Neural cell (in vitro differentiated cells): ENCODE measurements at regions not wholly inside any gene's neighbourhood (a gene's known extent, or its start where the extent isn't known, plus 50 kb on each side); places are given as distances from the start of the nearest gene placed in this dataset.

ENCODE experiments used
- H2AFZ ChIP-seq: fragments of 200-600, 300-800 bp; sonication (generic), shearing (Covaris generic); 2 replicates; pipeline ENCODE4 v1.6.0; 2014; ENCODE audit warnings: low read depth, mild to moderate bottlenecking, antibody characterized with exemption, low read length, moderate library complexity
- H3F3A ChIP-seq: fragments of 200-600 bp; shearing (Covaris generic); 2 replicates; pipeline ENCODE4 v1.6.1; 2016; ENCODE audit warnings: mild to moderate bottlenecking, moderate library complexity, mixed read lengths, antibody characterized with exemption, low read length; ENCODE audit not compliant: insufficient read depth, poor library complexity, severe bottlenecking
- H3K27ac ChIP-seq: fragments of 200-600, 300-800 bp; sonication (generic), shearing (Covaris generic); 2 replicates; pipeline ENCODE4 v1.5.1; 2014; ENCODE audit warnings: mild to moderate bottlenecking, low read length, moderate library complexity
- H3K27me3 ChIP-seq: fragments of 300-800, 200-600 bp; sonication (generic), shearing (Covaris generic); 2 replicates; pipeline ENCODE4 v1.6.0; 2014; ENCODE audit warnings: mild to moderate bottlenecking, low read depth, low read length, moderate library complexity; ENCODE audit not compliant: insufficient read depth
- H3K36me3 ChIP-seq: fragments of 300-800, 200-600 bp; sonication (generic), shearing (Covaris generic); 2 replicates; pipeline ENCODE4 v1.5.1; 2014; ENCODE audit warnings: mild to moderate bottlenecking, antibody characterized with exemption, low read length, moderate library complexity; ENCODE audit not compliant: insufficient read depth
- H3K4me2 ChIP-seq: fragments of 300-800, 200-600 bp; sonication (generic), shearing (Covaris generic); 2 replicates; pipeline ENCODE4 v1.6.0; 2014; ENCODE audit warnings: mild to moderate bottlenecking, low read length
- H3K4me3 ChIP-seq: fragments of 300-800, 200-600 bp; sonication (generic), shearing (Covaris generic); 2 replicates; pipeline ENCODE4 v1.5.1; 2014; ENCODE audit warnings: mild to moderate bottlenecking, low read length, moderate library complexity
- H3K79me2 ChIP-seq: fragments of 200-600 bp; shearing (Covaris generic); replicated peaks from 2 replicates; pipeline ENCODE4 v1.6.0; 2014; ENCODE audit warnings: mild to moderate bottlenecking, low read length, moderate library complexity; ENCODE audit not compliant: insufficient read depth
- H3K9ac ChIP-seq: fragments of 300-800, 200-600 bp; sonication (generic), shearing (Covaris generic); 2 replicates; pipeline ENCODE4 v1.6.1; 2016; ENCODE audit warnings: mild to moderate bottlenecking, low read length, mixed read lengths
- H3K9me2 ChIP-seq: fragments of 200-600 bp; shearing (Covaris generic); 2 replicates; pipeline ENCODE4 v1.6.1; 2016; ENCODE audit warnings: mild to moderate bottlenecking, low read length, mixed read lengths; ENCODE audit not compliant: insufficient read depth
- H3K9me3 ChIP-seq: fragments of 200-600, 300-800 bp; sonication (generic), shearing (Covaris generic); 2 replicates; pipeline ENCODE4 v1.6.1; 2016; ENCODE audit warnings: mild to moderate bottlenecking, mixed run types, low read length, moderate library complexity, mixed read lengths
- H4K20me1 ChIP-seq: fragments of 200-600 bp; shearing (Covaris generic); 2 replicates; pipeline ENCODE4 v1.6.1; 2016; ENCODE audit warnings: mild to moderate bottlenecking, mixed run types; ENCODE audit not compliant: insufficient read depth
- CTCF ChIP-seq: fragments of 450-650 bp; IDR thresholded peaks from 2 replicates; pipeline ENCODE4 v1.5.1; 2014; ENCODE audit warnings: antibody characterized with exemption, mild to moderate bottlenecking, moderate library complexity; ENCODE audit not compliant: poor library complexity, severe bottlenecking
- EP300 ChIP-seq: fragments of 450-650 bp; conservative IDR thresholded peaks from 2 replicates; pipeline ENCODE4 v1.6.1; 2014; ENCODE audit warnings: antibody characterized with exemption, mild to moderate bottlenecking, moderate library complexity; ENCODE audit not compliant: poor library complexity, severe bottlenecking
- RAD21 ChIP-seq: fragments of 450-650 bp; conservative IDR thresholded peaks from 2 replicates; pipeline ENCODE4 v1.6.1; 2014; ENCODE audit warnings: antibody characterized with exemption, mild to moderate bottlenecking, moderate library complexity
- REST ChIP-seq: IDR thresholded peaks from 2 replicates; pipeline ENCODE4 v1.6.1; 2012; ENCODE audit warnings: borderline replicate concordance
- TAF1 ChIP-seq: IDR thresholded peaks from 2 replicates; pipeline ENCODE4 v1.6.1; 2012; ENCODE audit warnings: low read depth

GRCh38 chr12:113582521-113583218, 111.0 kb upstream of the LHX5 start:
- no peak overlapping the region for H3K4me2 ChIP-seq
- no peak overlapping the region for H3K4me3 ChIP-seq
- no peaks in the 10 kb centered on the region for H3K9me2 ChIP-seq
- H4K20me1 ChIP-seq = no peaks in the 10 kb centered on the region
- H3F3A ChIP-seq = no peaks in the 10 kb centered on the region
- no peak overlapping the region for H2AFZ ChIP-seq
- H3K9me3 ChIP-seq = peaks cover 11% of the 10 kb centered on the region
- no peaks in the 10 kb centered on the region for H3K36me3 ChIP-seq
- TF ChIP-seq CTCF = no peak
- H3K27me3 ChIP-seq = no peaks in the 10 kb centered on the region
- H3K79me2 ChIP-seq = no peaks in the 10 kb centered on the region
- no peak overlapping the region for H3K9ac ChIP-seq
- no peak overlapping the region for H3K27ac ChIP-seq

GRCh38 chr12:113581342-113581741, 109.7 kb upstream of the LHX5 start:
- Histone ChIP-seq H3K27ac (no peak overlapping the region), H3K9me2 (no peaks in the 10 kb centered on the region), H3K9me3 (peaks cover 11% of the 10 kb centered on the region), H3K9ac (no peak overlapping the region), H3K79me2 (no peaks in the 10 kb centered on the region), H3K4me3 (no peak overlapping the region), H3K4me2 (no peak overlapping the region), H3K27me3 (no peaks in the 10 kb centered on the region), H4K20me1 (no peaks in the 10 kb centered on the region), H3K36me3 (no peaks in the 10 kb centered on the region), H3F3A (no peaks in the 10 kb centered on the region), H2AFZ (no peak overlapping the region)
- no peak for TF ChIP-seq RAD21
- no peak for TF ChIP-seq REST
- TF ChIP-seq CTCF = no peak
- TF ChIP-seq TAF1 = no peak
- no peak for TF ChIP-seq EP300

- Histone ChIP-seq H3K9ac (no peak overlapping the region), H3K4me2 (no peak overlapping the region), H2AFZ (no peak overlapping the region)
Measured at GRCh38 chr12:113580437-113580836, 108.8 kb upstream of the LHX5 start.

More at GRCh38 chr12:113580437-113580836, 108.8 kb upstream of the LHX5 start:
- Histone ChIP-seq H3K4me3 (no peak overlapping the region), H4K20me1 (no peaks in the 10 kb centered on the region), H3K9me3 (peaks cover 11% of the 10 kb centered on the region), H3F3A (no peaks in the 10 kb centered on the region), H3K36me3 (no peaks in the 10 kb centered on the region), H3K27ac (no peak overlapping the region), H3K79me2 (no peaks in the 10 kb centered on the region), H3K27me3 (no peaks in the 10 kb centered on the region), H3K9me2 (no peaks in the 10 kb centered on the region)
- TF ChIP-seq CTCF (no peak), TAF1 (no peak), REST (no peak), EP300 (no peak)
